ENCODE measurements at regions not wholly inside any gene's neighbourhood (a gene's known extent, or its start where the extent isn't known, plus 50 kb on each side); places are given as distances from the start of the nearest gene placed in this dataset.

- Histone ChIP-seq H3K36me3 (replicated peaks in 1 of 2; ENCODE audit: control insufficient read depth in 1 of 2, insufficient read depth in 2 of 2, low read length in 1 of 2) (no peaks in the 10 kb centered on the region), H3F3A (replicated peaks; ENCODE audit: insufficient read depth) (peaks cover 7% of the 10 kb centered on the region), H3K79me2 (ENCODE audit: insufficient read depth) (no peaks in the 10 kb centered on the region), H3K27ac (ENCODE audit: low read depth in 2 of 2, low read length in 1 of 2) (no peak overlapping the region), H3K4me3 (ENCODE audit: low read depth in 2 of 2, low read length in 1 of 2) (no peak overlapping the region), H3K4me1 (ENCODE audit: control insufficient read depth in 1 of 2, insufficient read depth in 2 of 2, low read depth in 1 of 2, low read length in 1 of 2) (peaks cover 0 to 5% of the 10 kb centered on the region in 2 experiments; a peak in 2 of 4 replicates), H3K9me2 (no peaks in the 10 kb centered on the region), H2AFZ (ENCODE audit: low read depth) (no peak overlapping the region), H3K4me2 (no peak overlapping the region), H3K9me3 (no peaks in the 10 kb centered on the region), H3K9ac (no peak overlapping the region), H4K20me1 (ENCODE audit: insufficient read depth) (no peaks in the 10 kb centered on the region), H3K27me3 (ENCODE audit: insufficient read depth) (peaks cover 5% of the 10 kb centered on the region; the same call in 1 of the 2 replicates)
- CTCF ChIA-PET, result interaction anchor here (0.9 to 1.2 kb wide), 2 partner anchors 550 to 587 kb away, joined by 3 read pairs; no protein-coding TSS in a partner anchor
- POLR2A ChIA-PET, result no interaction called here
- 97% methylated on average over 5 of the region's 5 CpGs for WGBS (ENCODE audit: low lambda C conversion rate)
- TF ChIP-seq MEF2A (IDR thresholded peaks at IDR 0.05; ENCODE audit: borderline replicate concordance, low read depth), result no peak
- TF ChIP-seq IRF3 (IDR thresholded peaks at IDR 0.05; ENCODE audit: low read depth, low read length), result no peak
- no peak for TF ChIP-seq NRF1 (IDR thresholded peaks at IDR 0.05; ENCODE audit: low read depth, low read length)
- TF ChIP-seq RXRA (IDR thresholded peaks at IDR 0.05; ENCODE audit: borderline replicate concordance, low read depth), result no peak
- no peak for TF ChIP-seq RAD21 (IDR thresholded peaks at IDR 0.05; ENCODE audit: low read length)
- no peak for TF ChIP-seq FOXM1 (IDR thresholded peaks at IDR 0.05; ENCODE audit: low read depth)
- no peak for TF ChIP-seq SIN3A (IDR thresholded peaks at IDR 0.05; ENCODE audit: borderline replicate concordance, low read depth, low read length)
- TF ChIP-seq REST (IDR thresholded peaks at IDR 0.05; ENCODE audit: low read depth, low read length), result no peak
- no peak for TF ChIP-seq RCOR1 (IDR thresholded peaks at IDR 0.05; ENCODE audit: low read length)
- no peak for DNase-seq
Observed at GRCh38 chr3:22373182-22373581, 622.2 kb upstream of the ZNF385D start.

- DNase-seq, result no peak
- H3K27ac ChIP-seq (ENCODE audit: low read depth in 2 of 2, low read length in 1 of 2), result no peak overlapping the region
- WGBS (ENCODE audit: low lambda C conversion rate), result 95% methylated on average over 3 of the region's 3 CpGs
- ChIA-PET POLR2A (no interaction called here), CTCF (no interaction called here)
- TF ChIP-seq POLR2AphosphoS5 (IDR thresholded peaks at IDR 0.05; ENCODE audit: low read depth, low read length), result no peak
- TF ChIP-seq YY1 (IDR thresholded peaks at IDR 0.05; ENCODE audit: low read depth), result no peak
- TF ChIP-seq FOSL2 (IDR thresholded peaks at IDR 0.05; ENCODE audit: borderline replicate concordance, low read depth), result no peak
- no peak for TF ChIP-seq CHD2 (IDR thresholded peaks at IDR 0.05; ENCODE audit: low read length, partially characterized antibody)
- TF ChIP-seq EP300 (IDR thresholded peaks at IDR 0.05; ENCODE audit: borderline replicate concordance in 1 of 2, low read depth in 1 of 2, low read length in 1 of 2), result no peak
- no peak for TF ChIP-seq NFIC (IDR thresholded peaks at IDR 0.05; ENCODE audit: borderline replicate concordance)
- no peak for TF ChIP-seq MAX (IDR thresholded peaks at IDR 0.05; ENCODE audit: low read depth)
- no peak for TF ChIP-seq USF2 (IDR thresholded peaks at IDR 0.05; ENCODE audit: borderline replicate concordance, low read depth, low read length)
- TF ChIP-seq CTCF (IDR thresholded peaks at IDR 0.05), result no peak
- no peaks in the 10 kb centered on the region for H3K9me3 ChIP-seq
- H3F3A ChIP-seq (replicated peaks; ENCODE audit: insufficient read depth), result peaks cover 7% of the 10 kb centered on the region
- no peaks in the 10 kb centered on the region for H4K20me1 ChIP-seq (ENCODE audit: insufficient read depth)
- peaks cover 0 to 5% of the 10 kb centered on the region in 2 experiments; a peak in 2 of 4 replicates for H3K4me1 ChIP-seq (ENCODE audit: control insufficient read depth in 1 of 2, insufficient read depth in 2 of 2, low read depth in 1 of 2, low read length in 1 of 2)
- no peak overlapping the region for H3K4me3 ChIP-seq (ENCODE audit: low read depth in 2 of 2, low read length in 1 of 2)
- H3K9ac ChIP-seq, result no peak overlapping the region
- no peak overlapping the region for H3K4me2 ChIP-seq
- H3K79me2 ChIP-seq (ENCODE audit: insufficient read depth), result no peaks in the 10 kb centered on the region
- H3K9me2 ChIP-seq, result no peaks in the 10 kb centered on the region
- H3K36me3 ChIP-seq (replicated peaks in 1 of 2; ENCODE audit: control insufficient read depth in 1 of 2, insufficient read depth in 2 of 2, low read length in 1 of 2), result no peaks in the 10 kb centered on the region
- H3K27me3 ChIP-seq (ENCODE audit: insufficient read depth), result peaks cover 5% of the 10 kb centered on the region; the same call in 1 of the 2 replicates
- H2AFZ ChIP-seq (ENCODE audit: low read depth), result no peak overlapping the region
Observed at GRCh38 chr3:22373827-22374226, 622.8 kb upstream of the ZNF385D start.

Measured in SK-N-SH (cell line).